ENCODE measurements at regions not wholly inside any gene's neighbourhood (a gene's known extent, or its start where the extent isn't known, plus 50 kb on each side); places are given as distances from the start of the nearest gene placed in this dataset.

- no peak overlapping the region for H3K9ac ChIP-seq (ENCODE audit: low read depth in 1 of 2, low read length in 2 of 2)
- H3K36me3 ChIP-seq (ENCODE audit: control insufficient read depth in 4 of 4, insufficient read depth in 3 of 4, low read depth in 1 of 4, low read length in 3 of 4): no peaks in the 10 kb centered on the region
- WGBS: 93% methylated on average over 6 of the region's 6 CpGs
- no peaks in the 10 kb centered on the region for H3K9me3 ChIP-seq (ENCODE audit: control insufficient read depth in 4 of 4, low read length in 3 of 4)
- no peak overlapping the region for H3K4me3 ChIP-seq (ENCODE audit: low read depth in 1 of 3, low read length in 3 of 3)
- no peak for DNase-seq (ENCODE audit: low spot score)
- no peaks in the 10 kb centered on the region for H3K27me3 ChIP-seq (ENCODE audit: control insufficient read depth in 4 of 4, insufficient read depth in 4 of 4, low read length in 3 of 4)
- peaks cover 0 to 3% (median 1%) of the 10 kb centered on the region in 4 donors for H3K4me1 ChIP-seq (ENCODE audit: control insufficient read depth in 4 of 4, insufficient read depth in 4 of 4, low read length in 3 of 4)
- TF ChIP-seq TAF1 (conservative IDR thresholded peaks at IDR 0.05) (no peak), ATF3 (IDR thresholded peaks at IDR 0.05) (no peak), YY1 (IDR thresholded peaks at IDR 0.05) (no peak), HNF4A (conservative IDR thresholded peaks at IDR 0.05) (no peak), FOXA1 (IDR thresholded peaks at IDR 0.05) (no peak)
- H3K27ac ChIP-seq (ENCODE audit: low read depth in 1 of 2, low read length in 2 of 2): no peak overlapping the region
These were observed 72.5 kb upstream of the RNF152 start for GRCh38 chr18:61965311-61965710.

- Histone ChIP-seq H3K4me1 (ENCODE audit: control insufficient read depth in 4 of 4, insufficient read depth in 4 of 4, low read length in 3 of 4) (peaks cover 0 to 10% (median 4%) of the 10 kb centered on the region in 4 donors), H3K27ac (ENCODE audit: low read depth in 1 of 2, low read length in 2 of 2) (no peak overlapping the region)
- DNase-seq (ENCODE audit: low spot score): no peak
These were observed 71.8 kb upstream of the RNF152 start for GRCh38 chr18:61964616-61965015.

More at GRCh38 chr18:61964616-61965015, 71.8 kb upstream of the RNF152 start:
- no peak overlapping the region for H3K9ac ChIP-seq (ENCODE audit: low read depth in 1 of 2, low read length in 2 of 2)
- no peaks in the 10 kb centered on the region for H3K36me3 ChIP-seq (ENCODE audit: control insufficient read depth in 4 of 4, insufficient read depth in 3 of 4, low read depth in 1 of 4, low read length in 3 of 4)
- no peaks in the 10 kb centered on the region for H3K27me3 ChIP-seq (ENCODE audit: control insufficient read depth in 4 of 4, insufficient read depth in 4 of 4, low read length in 3 of 4)
- TF ChIP-seq REST (IDR thresholded peaks at IDR 0.05): no peak
- TF ChIP-seq ZBTB33 (IDR thresholded peaks at IDR 0.05): no peak
- no peak for TF ChIP-seq MAX (IDR thresholded peaks at IDR 0.05)
- no peak for TF ChIP-seq TAF1 (conservative IDR thresholded peaks at IDR 0.05)
- TF ChIP-seq NR2F2 (IDR thresholded peaks at IDR 0.05): no peak
- TF ChIP-seq HNF4G (IDR thresholded peaks at IDR 0.05): no peak
- TF ChIP-seq GABPA (IDR thresholded peaks at IDR 0.05 in 1 of 2, conservative IDR thresholded peaks at IDR 0.05 in 1 of 2): no peak
- no peak for TF ChIP-seq RXRA (IDR thresholded peaks at IDR 0.05)
- TF ChIP-seq RAD21 (IDR thresholded peaks at IDR 0.05): no peak
- no peak overlapping the region for H3K4me3 ChIP-seq (ENCODE audit: low read depth in 1 of 3, low read length in 3 of 3)
- no peaks in the 10 kb centered on the region for H3K9me3 ChIP-seq (ENCODE audit: control insufficient read depth in 4 of 4, low read length in 3 of 4)
